Fibroblast of skin of right quadriceps (primary cell): ENCODE measurements at regions not wholly inside any gene's neighbourhood (a gene's known extent, or its start where the extent isn't known, plus 50 kb on each side); places are given as distances from the start of the nearest gene placed in this dataset.

Experiments
- DNase-seq: peaks from one replicate; pipeline ENCODE4 v3.0.0-alpha.2; 2013

DNA sequence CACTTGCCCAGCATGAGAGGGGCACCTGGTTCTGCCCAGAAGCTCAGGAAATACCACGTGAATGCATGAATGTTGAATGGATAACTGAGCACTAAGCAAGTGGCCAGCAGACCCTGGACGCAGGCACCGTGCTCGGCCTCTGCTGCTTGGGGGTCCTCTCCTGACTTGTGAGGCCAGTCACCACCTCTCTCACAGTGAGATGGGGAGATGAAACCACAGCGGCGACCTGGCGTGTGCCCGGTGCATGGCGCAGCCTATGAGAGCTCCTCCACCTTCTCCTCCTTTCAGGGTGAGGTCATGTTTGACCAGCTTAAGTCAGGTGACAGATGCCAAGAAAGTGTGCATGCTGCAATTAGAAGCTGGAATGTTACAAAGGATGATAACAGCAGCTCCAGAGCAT is 75.5 kb downstream of the HMX1 start:
- no peak for DNase-seq

DNA sequence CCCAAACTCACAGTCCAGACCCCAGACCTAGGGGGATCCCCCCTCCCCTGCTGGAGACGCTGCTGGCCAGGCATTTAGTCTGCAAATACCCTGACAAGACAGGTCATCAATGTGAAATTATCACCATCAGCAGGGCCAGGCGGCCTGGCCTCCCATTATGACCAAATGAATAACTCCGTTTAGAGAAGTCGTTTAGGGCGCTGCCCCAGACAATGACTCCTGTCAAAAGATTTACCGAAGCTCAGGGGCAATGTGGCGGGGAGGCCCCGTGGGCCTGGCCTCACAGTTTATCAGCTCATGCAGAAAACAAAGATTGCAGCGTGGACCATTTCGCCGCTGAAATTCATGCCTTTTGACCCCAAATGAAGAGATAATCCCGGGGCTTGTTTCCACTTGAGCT is 76.5 kb downstream of the HMX1 start:
- no peak for DNase-seq

DNA sequence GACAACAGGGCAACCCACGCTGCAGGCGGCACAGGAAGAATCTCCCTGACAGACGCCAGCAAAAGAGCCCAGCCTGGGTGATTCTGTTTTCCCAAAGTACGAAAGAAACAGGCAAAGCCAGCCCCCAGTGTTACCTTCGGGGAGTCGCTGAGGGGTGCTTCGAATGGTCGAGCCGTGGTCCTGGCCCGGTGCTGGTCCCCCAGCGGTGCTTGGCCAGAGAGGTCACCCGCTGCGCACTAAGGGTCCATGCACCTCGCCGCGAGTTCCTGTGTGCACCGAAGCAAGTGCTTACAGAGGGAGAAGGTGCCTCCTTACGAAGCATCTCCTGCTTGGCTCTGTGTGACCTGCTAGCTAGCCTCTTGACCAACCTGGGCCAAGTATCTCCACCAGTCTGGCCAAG is 77.1 kb downstream of the HMX1 start:
- DNase-seq, result no peak

DNA sequence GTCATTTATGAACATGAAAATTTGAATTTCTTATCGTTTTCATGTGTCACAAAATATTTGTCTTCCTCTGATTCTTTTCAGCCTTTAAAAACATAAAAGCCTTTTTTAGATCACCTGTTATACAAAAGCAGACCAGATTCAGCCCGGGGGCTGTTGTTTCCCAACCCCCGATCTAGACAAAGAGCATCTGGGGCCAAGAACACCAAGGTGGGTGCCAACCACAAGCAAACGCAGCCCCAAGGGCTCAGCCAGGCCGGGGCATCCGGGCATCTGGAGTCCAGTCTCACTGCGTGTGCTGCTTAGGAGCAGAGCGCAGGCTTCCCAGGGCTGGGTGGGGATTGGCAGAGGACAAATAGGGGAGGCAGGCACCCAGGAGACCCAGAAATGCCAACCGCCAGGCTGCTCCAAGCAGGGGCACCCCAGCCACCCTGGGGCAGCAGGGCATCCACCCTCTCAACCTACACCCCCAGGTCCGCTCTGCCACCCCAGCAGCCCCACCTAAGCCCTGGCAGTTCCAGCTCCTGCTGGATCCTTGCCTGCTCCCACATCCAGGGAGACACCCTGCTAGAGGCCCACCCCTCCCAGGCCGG is 78.0 kb downstream of the HMX1 start:
- DNase-seq, result no peak

DNA sequence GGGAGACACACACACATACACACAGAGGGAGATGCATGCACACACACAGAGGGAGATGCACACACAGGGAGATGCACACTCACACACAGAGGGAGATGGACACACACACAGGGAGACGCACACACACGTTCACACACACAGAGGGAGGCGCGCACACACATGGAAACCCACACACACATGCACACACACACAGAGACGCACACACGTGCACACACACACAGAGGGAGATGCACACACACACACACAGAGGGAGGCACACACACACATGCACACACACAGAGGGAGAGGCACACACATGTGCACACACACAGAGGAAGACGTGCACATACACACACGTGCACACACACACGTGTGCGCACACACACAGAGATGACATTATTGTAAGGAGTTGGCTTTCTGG is 79.1 kb downstream of the HMX1 start:
- no peak for DNase-seq

DNA sequence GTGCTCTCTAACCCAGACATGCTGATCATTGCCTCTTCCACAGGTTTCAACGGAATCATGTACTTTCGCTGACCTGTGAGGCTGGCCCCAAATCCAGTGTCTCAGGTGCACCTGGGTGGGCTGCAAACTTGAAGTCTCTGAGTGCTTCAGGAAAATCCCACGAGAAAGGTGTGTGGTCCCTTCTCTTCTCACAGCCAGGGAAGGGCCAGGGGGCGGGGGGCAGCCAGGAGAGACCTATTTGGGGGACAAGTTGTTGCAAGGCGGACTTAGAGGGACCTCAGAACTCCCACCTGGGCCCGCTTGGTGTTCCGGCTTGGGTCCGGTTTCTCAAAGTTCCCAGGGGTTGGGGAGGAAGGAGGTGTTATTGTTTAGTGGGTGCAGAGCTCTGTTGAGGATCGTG is 80.0 kb downstream of the HMX1 start:
- no peak for DNase-seq

DNA sequence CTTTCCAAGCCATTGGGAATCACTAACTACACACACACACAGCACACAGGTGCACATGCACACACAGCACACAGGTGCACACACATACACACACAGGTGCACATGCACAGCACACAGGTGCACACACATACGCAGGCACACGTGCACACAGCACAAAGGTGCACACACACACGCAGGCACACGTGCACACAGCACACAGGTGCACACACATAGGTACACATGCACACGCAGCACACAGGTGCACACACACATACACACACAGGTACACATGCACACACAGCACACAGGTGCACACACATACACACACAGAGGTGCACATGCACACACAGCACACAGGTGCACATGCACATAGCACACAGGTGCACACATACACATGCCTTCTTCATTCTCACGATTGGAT is 80.9 kb downstream of the HMX1 start:
- DNase-seq, result no peak

DNA sequence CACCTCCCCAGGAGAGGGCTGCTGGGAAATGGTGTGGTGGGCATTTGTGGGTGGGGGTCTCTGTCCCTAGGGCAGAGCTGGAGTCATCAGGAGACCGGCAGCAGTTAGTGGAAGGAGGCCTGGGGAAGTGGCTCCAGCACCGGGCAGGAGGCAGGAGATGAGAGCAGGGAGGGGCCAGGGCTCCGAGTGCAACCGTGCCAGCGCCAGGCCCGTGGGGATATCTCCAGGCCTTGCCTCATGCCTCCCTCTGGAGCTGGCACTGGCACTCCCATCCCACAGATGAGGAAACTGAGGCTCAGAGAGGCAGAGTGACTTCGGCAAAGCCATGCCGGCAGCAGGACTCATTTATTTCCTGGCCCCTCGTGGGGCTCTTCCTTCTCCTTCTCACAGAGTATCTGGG is 83.5 kb downstream of the HMX1 start:
- no peak for DNase-seq

DNA sequence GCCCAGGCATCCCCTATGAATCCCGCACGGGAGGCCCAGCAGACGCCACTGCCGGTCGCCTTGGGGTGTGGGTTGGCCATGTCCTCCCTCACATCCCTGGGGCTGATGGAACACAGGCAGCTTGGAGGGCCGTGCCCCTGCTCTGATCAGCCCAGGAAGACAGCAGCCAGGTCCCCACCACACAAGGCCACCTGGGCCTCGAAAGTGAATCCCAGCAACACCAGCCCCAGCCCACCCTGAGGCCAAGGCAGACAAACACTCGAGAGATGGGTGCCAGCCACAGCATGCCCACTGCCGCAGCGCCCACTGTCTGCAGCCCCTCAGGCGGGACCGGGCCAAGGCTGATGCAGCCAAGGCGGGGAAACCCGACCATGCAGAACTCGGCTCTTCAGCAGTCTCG is 85.5 kb downstream of the HMX1 start:
- DNase-seq, result no peak

DNA sequence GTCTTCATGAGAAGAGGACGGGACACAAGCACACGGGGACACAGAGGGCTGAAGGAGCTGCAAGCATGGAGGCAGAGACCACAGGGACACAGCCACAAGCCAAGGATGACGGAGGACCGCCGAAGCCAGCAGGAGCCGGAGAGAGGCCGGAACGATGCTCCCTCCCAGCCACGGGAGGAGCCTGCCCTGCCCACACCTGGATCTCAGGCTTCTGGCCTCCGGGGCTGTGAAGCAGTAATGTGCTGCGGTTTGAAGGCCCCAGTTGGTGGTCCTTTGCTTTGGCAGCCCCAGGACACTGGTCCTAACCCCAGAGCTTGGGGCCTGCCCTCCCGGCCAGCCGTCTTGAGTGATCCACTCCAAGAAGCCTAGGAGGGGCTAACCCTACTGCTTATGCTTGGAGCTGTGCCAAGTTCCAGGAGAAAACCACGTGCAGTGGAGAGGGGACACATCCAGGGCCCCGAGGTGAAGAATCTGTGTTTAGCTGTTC is 85.9 kb downstream of the HMX1 start:
- no peak for DNase-seq

DNA sequence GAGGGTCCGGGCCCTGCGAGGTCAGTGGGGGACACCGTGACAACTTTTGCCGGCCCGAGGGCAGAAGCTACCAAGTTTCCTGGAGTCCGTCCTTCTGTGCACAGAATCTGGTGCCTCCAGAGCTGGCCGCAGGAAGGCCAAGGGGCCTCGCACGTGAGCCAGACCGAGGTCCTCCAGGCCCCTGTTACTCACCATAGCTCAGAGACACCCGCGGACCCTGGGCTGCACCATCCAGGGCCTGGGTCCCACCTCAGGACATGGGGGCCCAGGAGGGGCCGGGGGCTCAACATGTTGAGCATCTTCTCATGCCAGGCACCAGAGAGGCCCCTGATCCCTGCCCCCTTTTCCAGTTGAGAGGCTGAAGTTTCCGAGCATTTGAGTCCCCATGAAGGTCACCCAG is 87.9 kb downstream of the HMX1 start:
- no peak for DNase-seq

DNA sequence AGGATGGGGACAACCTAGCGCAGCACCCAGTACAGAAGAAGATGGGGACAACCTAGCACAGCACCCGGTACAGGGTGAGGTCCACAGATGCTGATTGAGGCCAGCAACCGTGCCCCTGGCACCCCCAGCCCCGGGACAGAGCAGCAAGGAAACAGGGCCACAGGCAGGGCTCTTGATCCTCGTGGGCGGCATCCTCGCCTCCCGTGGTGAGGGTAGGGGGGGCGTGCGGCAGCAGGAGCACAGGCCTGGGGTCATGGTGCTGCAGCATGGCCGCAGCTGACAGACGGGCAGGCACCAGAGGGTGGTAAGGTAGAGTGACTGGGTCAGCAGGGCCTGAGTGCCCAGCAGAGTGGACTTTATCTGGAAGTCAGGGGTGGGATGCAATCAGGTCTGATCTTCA is 89.5 kb downstream of the HMX1 start:
- DNase-seq, result no peak

DNA sequence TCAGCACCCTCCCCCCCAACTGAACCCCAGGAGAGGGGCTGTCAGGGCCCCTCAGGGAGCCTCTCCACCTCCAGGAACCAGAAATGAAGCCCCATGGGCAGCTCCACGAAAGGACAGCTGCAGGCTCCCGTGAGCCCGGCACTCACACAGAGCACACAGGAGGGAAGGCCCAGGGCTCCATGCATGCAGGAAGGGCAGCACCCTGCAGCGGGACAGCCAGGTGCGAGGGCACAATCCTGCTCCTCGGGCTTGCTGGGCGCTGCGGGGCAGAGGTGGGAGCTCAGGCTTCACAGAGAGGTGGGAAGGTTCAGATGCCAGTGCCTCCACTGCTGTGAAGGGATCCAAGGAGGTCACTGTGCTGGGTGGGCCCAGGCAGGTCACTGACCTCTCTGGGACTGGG is 90.0 kb downstream of the HMX1 start:
- no peak for DNase-seq

DNA sequence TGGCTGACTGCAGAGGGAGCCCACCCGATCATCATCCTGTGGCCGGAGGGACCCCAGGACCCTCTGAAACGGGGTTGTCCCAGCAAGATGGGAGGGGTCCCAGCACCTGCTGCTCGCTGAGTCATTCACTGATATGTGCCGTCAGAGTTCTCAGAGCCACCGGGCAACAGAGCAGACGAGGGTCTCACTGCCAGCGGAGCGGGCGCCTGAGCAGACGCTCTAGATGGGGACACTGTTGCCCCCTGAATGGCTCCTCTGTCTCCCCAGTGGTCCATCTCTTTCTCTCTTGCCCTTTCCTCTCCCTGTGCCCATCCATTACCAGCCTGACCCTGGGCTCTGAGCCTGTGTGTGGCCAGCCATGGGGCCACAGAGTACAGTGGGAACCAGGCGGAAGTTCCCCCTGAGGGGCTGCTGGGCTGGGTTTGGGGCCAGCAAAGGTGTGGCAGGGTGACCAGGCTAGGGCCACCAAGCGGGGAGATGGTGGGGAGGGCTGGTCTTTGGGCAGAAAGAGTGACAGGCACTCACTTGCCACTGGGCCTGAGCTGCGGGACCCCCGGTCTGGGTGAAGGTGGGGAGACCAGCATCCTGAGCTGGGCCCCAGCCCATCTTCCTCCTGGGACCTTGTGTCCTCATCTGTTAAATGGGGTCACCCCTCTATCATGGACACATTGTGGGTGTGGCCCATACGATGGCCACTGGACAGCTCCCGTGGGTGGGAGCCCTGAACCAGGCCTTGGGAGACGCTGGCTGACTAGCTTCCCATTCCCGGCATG is 90.9 kb downstream of the HMX1 start:
- DNase-seq, result no peak

DNA sequence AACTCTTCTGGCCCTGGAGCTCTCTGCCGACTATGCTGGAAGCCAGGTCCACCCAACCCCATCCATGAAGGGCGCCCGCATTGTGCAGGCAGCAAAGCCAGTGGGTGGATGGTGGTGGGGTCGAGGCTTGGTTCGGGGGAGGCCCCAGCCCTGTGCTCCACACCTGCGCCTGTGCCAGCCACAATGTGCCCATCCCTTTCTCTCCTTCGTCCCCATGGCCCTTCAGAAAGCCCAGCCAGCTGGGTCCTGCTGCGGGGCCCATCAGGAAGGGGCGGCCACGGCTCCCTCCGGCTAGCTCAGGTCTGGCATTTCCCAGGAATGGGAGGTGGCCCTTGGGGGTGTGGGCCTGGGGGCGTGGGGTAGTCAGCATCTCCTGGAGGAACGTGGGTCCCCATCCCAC is 91.6 kb downstream of the HMX1 start:
- DNase-seq, result no peak

DNA sequence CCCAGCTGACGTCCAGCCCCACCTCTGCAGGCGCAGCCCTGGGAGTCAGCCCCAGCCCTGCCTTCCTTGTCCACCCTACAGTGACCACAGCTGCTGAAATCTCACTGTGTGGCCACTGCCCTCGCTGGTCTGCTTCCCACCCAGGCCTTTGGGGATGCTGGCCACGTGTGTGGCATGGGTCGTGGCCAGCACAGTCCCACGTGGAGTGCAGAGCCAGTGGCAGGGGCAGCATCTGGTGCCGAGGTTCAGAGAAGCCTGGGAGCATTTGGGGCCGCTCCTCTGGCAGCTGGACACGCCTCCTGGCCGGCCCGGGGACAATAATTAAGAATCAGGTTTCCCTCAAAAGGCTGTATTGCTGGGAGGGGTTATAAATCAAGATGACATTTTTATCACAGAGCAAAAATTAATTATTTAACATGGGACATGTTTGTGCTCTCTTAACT is 92.1 kb downstream of the HMX1 start:
- no peak for DNase-seq

DNA sequence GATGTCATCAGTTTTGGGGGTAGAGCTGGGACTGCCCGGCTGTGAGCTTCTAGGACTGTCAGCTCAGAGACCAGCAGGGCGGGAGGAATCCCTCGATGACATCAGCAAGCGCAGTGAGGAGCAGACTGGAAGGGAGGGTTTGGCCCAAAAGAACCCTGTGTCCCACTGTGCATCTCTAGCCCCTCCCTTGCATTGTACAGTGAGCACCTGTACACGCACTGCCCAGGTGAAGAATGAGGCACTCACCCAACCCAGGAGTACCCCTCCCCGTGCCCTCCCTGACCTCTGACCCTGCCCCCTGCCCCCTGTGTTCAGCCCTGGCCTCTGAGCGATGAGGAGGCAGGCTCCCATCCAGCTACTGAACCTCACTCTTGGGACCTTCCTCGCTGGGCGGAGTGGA is 92.9 kb downstream of the HMX1 start:
- DNase-seq, result no peak

DNA sequence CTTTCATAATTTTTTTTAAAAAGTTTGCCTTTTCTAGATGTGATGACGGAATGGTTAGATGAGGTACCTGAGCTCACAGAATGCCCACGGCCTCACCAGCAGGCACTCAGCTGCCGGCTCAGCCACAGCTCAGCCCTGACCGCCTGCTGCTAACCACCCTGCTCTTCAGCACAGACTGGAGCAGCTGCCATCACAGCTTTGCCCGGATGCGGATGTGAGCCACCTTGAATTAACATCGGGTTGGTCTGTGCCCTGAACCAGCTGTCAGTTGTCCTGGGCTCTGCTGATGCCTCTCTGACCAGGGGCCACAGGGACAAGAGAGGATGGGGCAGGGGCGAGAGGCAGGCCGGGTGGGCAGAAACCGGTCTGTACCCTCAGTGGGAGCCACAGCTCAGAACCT is 93.3 kb downstream of the HMX1 start:
- DNase-seq, result no peak

DNA sequence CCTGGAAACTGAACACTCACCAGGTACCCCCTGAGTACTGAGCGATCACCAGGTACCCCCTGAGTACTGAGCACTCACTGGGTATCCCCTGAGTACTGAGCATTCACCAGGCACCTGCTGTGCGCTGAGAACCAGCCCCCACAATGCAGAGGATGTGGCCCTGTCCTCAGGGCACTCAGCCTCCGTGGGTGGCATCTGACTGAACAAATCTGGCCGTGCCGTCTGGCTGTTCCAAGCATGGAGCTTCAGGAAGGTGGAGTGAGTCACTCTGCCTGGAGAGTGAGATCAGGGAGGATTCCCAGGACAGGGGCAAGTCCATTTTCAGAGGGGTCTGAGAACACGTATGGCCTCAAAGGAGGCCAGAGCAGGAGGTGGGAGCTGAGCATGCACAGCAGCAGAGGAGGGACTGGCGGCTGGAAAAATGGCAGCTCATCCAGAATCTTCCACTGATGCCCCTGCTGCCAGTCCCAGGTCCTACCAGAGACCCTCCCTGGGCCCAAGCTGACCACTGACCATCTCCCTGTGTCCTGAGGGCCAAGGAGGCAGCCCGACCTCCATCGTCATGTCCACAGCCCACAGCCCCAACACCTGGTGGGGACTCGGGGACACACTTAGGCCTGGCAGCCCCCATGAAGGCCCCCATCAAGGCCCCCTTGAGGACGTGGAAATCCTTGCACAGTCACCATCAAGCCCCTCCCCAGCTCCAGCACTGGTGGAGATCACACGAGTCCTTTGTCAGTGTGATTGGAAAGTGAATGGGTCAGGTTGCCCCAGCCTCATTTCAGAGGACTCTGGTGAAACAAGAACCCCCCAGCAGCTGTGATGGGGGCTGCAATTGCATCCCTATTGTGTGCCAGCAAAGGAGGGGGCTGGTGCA is 94.1 kb downstream of the HMX1 start:
- no peak for DNase-seq

DNA sequence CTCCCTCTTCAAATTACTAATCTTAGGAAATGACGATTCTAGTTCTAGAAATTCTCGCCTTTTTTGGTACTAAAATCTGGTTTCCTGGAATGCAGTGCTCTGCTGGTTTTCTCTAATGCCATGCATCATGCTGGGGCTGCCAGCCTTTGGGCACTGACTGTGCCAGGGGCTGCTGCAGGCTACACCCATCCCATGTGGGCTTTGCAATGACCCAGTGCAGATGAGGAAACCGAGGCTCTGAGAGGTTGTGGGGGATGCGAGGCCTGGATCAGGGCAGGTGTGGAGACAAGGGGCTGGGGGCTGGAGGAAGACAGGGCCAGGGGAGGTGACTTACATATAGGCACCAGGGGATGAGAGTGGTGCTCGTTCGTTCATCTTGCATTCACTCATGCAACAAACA is 95.3 kb downstream of the HMX1 start:
- no peak for DNase-seq

DNA sequence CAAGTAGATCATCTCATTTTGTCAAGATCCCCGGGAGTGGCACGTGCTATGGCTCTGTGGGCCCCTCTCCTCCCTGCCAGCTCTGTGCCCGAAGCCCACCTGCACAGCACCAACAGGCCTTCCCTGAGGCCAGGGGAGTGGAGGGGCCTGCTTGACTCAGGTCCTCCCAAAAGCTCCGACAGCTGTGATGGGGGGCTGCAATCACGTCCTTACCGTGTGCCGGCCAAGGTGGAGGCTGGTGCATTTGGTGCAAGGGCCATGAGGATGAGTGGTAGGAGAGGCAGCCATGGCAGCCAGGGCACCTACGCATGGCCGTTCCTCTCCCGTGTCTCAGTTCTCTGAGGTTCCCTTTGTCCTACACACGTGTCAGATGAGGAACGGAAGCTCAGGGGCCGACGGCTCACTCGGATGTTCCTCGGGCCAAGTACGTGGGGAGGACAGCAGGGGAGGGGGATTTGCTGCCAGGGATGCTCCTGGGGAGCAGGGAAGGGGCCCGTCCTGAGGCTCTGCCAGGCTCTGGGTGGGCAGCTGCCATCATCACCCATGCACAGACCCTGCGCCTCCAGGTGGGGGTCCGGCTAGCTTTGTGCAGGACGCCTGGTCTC is 95.8 kb downstream of the HMX1 start:
- DNase-seq, result no peak

DNA sequence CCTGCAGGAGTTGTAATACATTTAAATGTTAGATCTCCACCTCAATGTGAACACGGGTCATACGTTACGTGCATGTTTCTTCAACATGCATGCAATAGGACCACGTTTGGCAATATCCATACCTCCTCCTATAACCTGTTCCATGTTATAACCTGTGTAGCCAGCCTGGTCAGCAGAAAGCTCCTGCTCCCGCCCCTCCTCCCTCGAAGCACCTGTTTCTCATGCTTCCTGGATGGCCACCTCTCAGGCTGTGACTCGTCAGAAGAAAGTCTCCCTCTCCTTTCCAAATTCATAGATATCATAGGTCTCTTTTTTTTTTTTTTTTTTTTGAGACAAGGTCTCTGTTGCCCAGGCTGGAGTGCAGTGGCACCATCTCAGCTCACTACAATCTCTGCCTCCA is 96.5 kb downstream of the HMX1 start:
- no peak for DNase-seq

DNA sequence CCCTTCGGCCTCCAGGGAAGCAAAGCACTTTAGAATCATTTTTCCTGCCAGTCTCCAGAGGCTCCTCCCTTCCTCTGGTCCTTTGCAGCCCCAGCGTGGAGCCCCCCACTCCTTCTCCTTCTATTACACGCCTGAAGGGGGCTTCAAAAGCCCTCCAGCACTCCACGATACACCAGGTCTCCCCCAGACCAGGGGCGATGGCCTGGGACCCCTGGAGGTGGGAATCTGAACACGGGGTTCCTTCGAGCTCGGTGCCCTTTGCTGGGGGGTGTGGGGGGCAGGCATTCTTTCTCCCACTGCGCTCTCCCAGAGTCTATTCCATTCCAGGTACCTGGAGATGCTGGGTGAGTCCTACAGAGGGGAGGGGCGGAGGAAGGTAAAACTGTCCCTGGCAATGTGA is 97.6 kb downstream of the HMX1 start:
- no peak for DNase-seq
